NK-92 treated with Interleukin-12 subunit alpha and Interleukin-12 subunit beta, amount 100 ng/mL, for 24 hours (cell line): ENCODE measurements at regions not wholly inside any gene's neighbourhood (a gene's known extent, or its start where the extent isn't known, plus 50 kb on each side); places are given as distances from the start of the nearest gene placed in this dataset.

Source experiments
- DNase-seq: peaks from one replicate; lab custom pipeline; 2025; lab: John Stamatoyannopoulos, UW

GRCh38 chr21:34192646-34193285 lies 119.4 kb downstream of the MRPS6 start:
- DNase-seq, result no peak

DNA sequence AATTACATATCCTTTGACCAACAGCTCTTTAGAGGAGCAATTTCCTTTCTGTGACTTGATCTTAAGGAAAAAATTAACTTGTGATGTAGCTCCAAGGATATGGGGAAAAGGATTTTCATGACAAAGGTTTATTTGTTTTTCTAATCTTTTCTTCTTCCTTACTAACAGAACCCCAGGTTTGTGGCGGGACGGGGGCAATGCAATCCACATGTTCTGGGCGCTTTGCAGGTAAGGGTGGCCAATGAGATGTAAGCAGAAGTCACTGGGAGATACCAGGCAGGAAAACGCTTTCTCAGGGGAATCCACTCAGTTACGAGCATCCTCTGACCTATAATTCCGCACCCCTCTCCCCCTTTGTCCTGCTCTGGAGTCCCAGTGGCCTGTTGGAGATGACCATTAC lies 122.0 kb downstream of the MRPS6 start:
- DNase-seq, result no peak

DNA sequence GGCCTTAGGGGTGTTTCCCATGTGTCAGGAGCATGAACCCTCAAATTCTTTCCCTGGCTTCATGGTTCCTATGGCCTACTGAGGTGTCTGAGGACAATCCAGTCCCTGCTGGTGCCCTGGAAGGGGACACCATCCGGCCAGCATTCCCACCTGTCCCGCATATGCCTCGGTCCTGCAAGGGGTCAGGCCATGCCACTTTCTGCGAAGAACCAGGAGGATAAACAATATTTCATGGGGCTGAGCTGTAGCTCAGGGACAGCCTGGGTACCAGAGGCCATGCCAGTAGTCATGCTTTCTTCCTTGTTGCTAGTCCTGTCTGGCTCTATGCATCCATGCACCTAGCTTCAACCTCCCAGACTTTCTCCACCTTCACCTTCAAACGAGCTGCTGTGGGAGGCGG lies 123.6 kb downstream of the MRPS6 start:
- DNase-seq, result no peak

GRCh38 chr21:34197561-34197960 lies 124.2 kb downstream of the MRPS6 start:
- no peak for DNase-seq

DNA sequence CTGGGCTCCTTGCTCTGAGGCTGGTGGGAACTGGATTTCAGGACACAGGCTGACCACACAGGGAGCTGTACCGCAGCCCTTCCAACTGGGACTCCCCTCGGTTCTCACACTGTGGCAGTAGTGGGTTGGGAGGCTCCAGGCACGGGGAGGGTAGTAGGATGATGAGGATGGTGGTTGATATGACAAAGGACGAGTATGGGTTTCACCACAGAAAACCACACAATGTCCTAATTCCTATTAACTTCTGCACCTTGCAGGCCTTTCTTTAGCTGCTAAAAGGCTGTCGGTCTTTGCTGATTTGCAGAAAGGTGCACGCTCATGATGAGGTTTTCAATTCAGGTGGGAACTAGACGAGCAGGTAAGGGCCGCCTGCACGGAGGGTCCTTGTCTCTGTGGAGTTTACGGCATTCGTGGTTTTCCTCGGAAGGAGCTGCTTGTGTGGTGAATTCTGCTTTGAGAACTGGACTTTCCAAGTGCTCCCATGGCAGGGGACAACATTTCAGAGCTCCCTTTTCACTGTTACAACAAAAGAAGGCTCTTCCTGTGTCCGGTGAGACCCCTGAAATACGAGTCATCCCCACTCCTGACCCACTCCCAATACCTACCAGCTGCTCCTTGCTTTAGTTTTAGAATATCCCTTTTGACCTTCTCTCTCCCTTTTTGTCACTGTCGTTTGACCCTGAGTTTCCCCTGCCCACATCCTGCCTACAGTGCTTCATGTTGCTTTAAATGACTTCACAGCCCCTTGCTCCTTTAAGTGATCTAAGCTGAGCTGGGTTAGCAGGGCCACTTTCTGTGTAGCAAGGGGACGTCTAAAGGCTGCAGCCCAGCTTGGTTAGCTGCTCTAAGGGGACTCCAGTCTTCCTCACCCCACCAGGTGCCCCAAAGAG lies 125.1 kb downstream of the MRPS6 start:
- DNase-seq, result peak; percentile 42

GRCh38 chr21:34199121-34199910 lies 125.9 kb downstream of the MRPS6 start:
- no peak for DNase-seq

GRCh38 chr21:34200288-34200905 lies 127.0 kb downstream of the MRPS6 start:
- no peak for DNase-seq

- DNase-seq, result no peak
Measured at GRCh38 chr21:34201001-34201400, 127.6 kb downstream of the MRPS6 start.

- DNase-seq, result no peak
Measured at GRCh38 chr21:34201481-34201858, 128.1 kb downstream of the MRPS6 start.

DNA sequence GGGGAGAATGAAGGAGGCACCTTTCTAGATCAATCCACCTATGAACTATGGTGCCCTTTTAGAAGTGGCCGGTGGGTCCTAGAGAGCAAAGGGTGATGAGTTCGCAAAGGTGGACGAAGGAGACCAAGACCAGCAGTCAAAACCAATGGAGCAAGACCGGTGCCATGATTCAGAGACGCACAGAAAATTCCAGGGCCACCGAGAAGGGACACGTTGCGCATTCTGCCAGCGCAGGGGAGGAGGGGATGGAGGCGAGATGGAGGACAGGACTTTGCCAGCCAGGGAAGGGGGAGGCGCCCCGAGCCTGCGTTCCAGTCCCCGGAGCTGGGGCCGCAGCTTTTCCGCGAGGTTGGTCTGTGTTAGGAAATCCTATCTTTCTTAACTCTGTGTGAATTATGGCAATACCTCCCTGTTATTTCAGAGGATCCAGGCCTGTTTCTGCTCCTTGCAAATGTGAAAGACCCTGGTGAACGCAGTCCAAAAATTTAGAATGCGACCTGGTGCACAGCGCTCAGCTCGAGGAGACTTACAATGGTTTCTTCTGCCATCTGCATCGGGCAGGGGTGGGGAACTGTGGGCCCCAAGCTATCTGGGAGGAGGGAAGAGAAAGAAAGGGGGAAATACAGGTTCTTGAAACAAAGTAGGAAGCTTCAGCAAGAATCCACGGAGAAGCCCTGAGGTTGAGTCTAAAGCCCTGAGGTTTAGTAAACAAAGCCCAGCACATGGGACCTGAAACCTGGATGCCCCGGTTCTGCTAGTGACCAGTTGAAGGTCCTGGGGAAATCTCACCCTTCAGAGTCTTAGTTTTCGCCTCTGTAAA lies 129.4 kb downstream of the MRPS6 start:
- no peak for DNase-seq

DNA sequence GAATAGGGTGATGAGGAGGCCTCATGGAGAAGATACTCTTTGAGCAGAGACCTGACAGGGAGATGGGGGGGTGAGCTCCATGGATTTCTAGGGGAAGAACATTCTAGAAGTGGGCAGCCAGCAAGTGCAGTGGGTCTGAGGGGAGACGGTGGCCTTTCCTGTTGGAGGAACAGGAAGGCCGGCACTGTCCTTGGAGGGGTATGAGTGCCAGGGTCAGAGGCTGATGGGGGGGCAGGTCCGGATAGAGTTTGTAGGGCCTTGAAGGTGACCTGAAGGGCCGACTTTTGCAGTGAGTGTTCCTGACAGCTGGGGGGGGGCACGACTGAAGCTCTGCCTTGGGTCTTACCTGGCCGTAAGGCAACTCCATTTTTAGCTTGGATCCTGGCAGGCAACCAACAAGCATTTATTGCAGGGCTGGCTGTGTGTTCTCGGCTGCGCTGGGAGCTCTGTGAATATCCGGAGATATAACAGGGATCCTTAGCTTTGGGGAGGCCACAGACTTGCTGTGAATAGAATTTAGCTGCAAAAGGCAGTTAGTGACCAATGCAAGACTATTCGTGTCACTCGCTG lies 130.6 kb downstream of the MRPS6 start:
- no peak for DNase-seq

GRCh38 chr21:34204481-34205439 lies 131.4 kb downstream of the MRPS6 start:
- DNase-seq, result no peak

DNA sequence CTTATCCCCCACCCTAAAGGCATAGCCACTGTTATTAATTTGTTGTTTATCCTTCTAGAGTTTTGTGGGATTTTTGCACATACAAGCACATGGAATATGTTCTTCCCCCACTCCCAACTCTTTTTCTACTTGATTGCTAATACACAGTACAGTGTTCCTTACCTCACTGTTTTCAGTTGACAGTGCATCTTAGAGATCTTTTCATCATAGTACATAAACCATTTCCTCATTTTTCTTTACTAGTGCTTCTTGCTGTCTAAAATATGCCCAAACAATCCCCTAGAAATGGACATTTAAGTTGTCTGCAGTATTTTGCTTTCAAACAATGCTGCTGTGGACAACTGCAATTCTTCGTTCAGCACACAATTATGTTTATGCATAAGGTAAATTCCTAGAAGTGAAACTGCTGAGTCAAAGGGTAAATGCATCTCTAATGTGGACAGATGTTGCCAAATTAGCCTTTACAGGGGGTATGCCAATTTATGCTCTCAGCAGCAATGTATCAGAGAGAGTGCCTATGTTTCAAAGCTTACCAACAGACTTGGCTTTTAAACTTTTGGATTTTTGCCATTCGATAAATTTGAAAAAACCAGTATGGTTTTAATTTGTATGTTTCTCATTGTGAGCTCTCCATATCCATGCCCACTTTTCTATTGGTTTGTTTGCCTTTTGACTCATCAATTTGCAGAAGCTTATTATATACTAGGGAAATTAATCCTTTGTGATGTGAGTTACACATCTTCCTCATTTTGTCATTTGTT lies 132.6 kb downstream of the MRPS6 start:
- DNase-seq, result no peak

- DNase-seq, result no peak
Measured at GRCh38 chr21:34213959-34214358, 140.6 kb downstream of the MRPS6 start.

DNA sequence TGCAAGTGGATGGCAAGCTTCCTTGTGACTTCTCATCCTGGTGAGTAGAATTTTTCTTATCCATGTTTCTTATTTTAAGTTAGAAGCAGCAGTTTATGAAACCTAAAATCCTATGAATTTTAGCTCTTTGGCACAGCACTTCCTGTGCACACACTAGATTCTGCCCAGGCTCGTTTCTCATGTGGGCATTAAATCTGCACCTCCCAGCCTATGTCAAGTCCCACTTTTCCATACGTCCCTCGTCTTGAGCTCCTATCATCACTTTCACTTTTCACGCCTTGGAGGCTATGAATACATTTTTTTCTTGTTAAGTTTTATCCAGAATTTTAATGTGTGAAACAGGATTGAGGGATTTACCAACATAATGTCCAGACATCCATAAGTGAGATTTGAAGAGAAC lies 142.1 kb downstream of the MRPS6 start:
- DNase-seq, result no peak

DNA sequence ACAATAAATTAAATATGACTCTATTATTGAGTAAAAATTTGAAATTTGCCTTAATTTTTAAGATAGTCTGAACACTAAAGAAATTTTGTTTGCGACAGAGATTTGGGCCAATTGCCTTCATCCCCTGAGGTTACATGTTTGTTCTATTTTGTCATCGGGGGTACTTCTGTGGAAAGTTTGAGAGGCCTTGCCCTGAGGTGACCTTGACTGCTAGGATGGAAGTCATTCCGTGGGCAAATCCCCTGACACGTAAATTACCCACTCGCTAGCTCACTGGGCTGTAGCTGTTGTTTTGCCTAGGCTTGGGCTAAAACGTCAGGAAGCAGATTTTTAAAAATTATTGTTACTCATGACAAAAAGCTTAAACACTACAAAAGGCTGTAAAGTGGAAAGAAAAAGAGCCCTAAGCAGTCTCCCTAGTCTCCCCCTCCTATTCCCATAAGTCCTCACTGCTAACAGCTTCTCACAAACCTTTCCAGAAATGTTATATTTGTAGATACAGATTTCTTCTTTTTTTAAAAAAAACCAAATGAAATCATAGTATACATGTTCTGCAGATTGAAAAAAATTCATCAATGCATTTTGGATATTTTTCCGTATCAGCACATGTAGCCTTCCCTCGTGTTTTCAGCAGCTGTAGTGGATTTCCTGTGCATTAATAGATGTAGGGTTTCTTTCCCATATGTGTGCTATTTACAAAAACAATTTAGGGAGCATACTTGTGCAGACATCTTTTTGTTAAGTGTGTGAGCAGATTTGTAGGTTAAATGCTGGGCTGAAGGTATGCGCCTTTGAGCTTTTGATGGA lies 142.7 kb downstream of the MRPS6 start:
- DNase-seq, result no peak

DNA sequence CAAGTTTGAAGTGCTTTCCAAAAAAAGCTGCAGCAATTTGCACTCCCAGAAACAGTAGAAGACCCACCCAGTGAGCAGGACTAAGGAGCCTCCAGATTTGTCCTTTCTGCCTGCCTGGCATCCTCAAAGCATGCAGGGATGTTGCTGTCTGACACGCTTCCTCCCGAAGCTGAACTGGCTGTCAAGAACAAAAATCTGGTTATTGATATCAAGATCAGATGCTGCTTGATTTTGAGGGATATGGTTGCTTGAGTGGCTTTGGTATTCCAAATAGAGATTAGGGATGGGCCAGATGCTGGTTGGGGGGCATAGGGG lies 143.3 kb downstream of the MRPS6 start:
- DNase-seq, result no peak

DNA sequence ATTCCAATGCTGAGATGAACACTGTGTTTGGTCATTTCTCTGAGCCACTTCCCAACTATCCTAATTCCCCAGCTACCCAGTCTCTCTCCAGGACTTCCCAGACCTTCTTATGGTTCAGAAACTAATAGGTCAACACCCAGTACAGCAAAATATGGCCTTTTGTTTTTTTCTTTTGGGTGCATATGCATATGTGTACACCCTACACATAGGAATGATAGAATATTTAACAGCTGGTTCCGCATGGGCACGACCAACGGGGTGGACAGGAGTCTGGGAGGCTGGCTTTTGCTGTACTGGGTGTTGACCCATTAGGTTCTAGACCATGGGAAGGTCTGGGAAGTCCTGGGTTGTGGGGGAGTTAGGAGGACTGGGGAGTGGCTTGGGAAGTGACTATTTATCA lies 143.9 kb downstream of the MRPS6 start:
- DNase-seq, result no peak
